HUES64 (cell line): ENCODE measurements at regions not wholly inside any gene's neighbourhood (a gene's known extent, or its start where the extent isn't known, plus 50 kb on each side); places are given as distances from the start of the nearest gene placed in this dataset.

ENCODE experiments used
- H3K27ac ChIP-seq: 2 replicates; pipeline ENCODE4 v1.7.0; 2013; ENCODE audit warnings: low read depth, low read length, inconsistent platforms
- H3K27me3 ChIP-seq: 2 replicates; pipeline ENCODE4 v1.6.1; 2013; ENCODE audit warnings: mild to moderate bottlenecking, low read length; ENCODE audit not compliant: insufficient read depth
- H3K36me3 ChIP-seq: 2 replicates; pipeline ENCODE4 v1.6.1; 2013; ENCODE audit warnings: mild to moderate bottlenecking, low read length; ENCODE audit not compliant: insufficient read depth
- H3K4me1 ChIP-seq: 2 replicates; pipeline ENCODE4 v1.6.1; 2013; ENCODE audit warnings: mild to moderate bottlenecking, low read length, moderate library complexity; ENCODE audit not compliant: insufficient read depth
- H3K4me3 ChIP-seq: 2 replicates; pipeline ENCODE4 v1.5.1; 2013; ENCODE audit warnings: mild to moderate bottlenecking, low read length, moderate library complexity
- H3K9ac ChIP-seq: 2 replicates; pipeline ENCODE4 v1.6.1; 2013; ENCODE audit warnings: mild to moderate bottlenecking, low read depth, low read length
- H3K9me3 ChIP-seq: 2 replicates; pipeline ENCODE4 v1.6.1; 2013; ENCODE audit warnings: low read depth, low read length; ENCODE audit not compliant: insufficient read depth
- WGBS: fragments of 150-250, 120-280 bp; methylation state at CpG from one replicate; pipeline ENCODE4 v1.1.7; 2013; ENCODE audit warnings: missing lambda C conversion rate; 5-methylcytosine and 5-hydroxymethylcytosine counted together

GRCh38 chr12:125889742-125890141 is 824.5 kb downstream of the AACS start:
- no peak overlapping the region for H3K9ac ChIP-seq
- H3K27ac ChIP-seq = no peak overlapping the region
- 0 out of 2 replicates have a peak, but pooled peaks cover 6% of the 10 kb centered on the region for H3K9me3 ChIP-seq
- peaks cover 9% of the 10 kb centered on the region; the same call in 1 of the 2 replicates for H3K4me1 ChIP-seq
- H3K4me3 ChIP-seq = no peak overlapping the region
- 66% methylated on average over 6 of the region's 6 CpGs for WGBS
- no peaks in the 10 kb centered on the region for H3K36me3 ChIP-seq
- no peaks in the 10 kb centered on the region for H3K27me3 ChIP-seq

- Histone ChIP-seq H3K9ac (no peak overlapping the region), H3K9me3 (0 out of 2 replicates have a peak, but pooled peaks cover 6% of the 10 kb centered on the region), H3K27me3 (no peaks in the 10 kb centered on the region), H3K27ac (no peak overlapping the region), H3K4me3 (no peak overlapping the region), H3K4me1 (peaks cover 9% of the 10 kb centered on the region; the same call in 1 of the 2 replicates), H3K36me3 (no peaks in the 10 kb centered on the region)
- WGBS = 68% methylated on average over 7 of the region's 7 CpGs
Observed at GRCh38 chr12:125890366-125890905, 825.2 kb downstream of the AACS start.

GRCh38 chr12:125890971-125891370 is 825.7 kb downstream of the AACS start:
- Histone ChIP-seq H3K4me1 (peaks cover 9% of the 10 kb centered on the region; the same call in 1 of the 2 replicates), H3K36me3 (no peaks in the 10 kb centered on the region), H3K4me3 (no peak overlapping the region), H3K27me3 (no peaks in the 10 kb centered on the region), H3K27ac (no peak overlapping the region), H3K9me3 (peaks cover 7% of the 10 kb centered on the region; the same call in 1 of the 2 replicates), H3K9ac (no peak overlapping the region)
- WGBS = 72% methylated on average over 5 of the region's 5 CpGs

- Histone ChIP-seq H3K9ac (no peak overlapping the region), H3K27ac (no peak overlapping the region), H3K9me3 (peaks cover 7% of the 10 kb centered on the region; the same call in 1 of the 2 replicates), H3K36me3 (no peaks in the 10 kb centered on the region), H3K4me3 (no peak overlapping the region), H3K27me3 (no peaks in the 10 kb centered on the region), H3K4me1 (peaks cover 9% of the 10 kb centered on the region; the same call in 1 of the 2 replicates)
- WGBS = 96% methylated on average over 1 of the region's 1 CpG
Observed at GRCh38 chr12:125892276-125892675, 827.0 kb downstream of the AACS start.

- WGBS = 60% methylated on average over 1 of the region's 2 CpGs
- H3K36me3 ChIP-seq = no peaks in the 10 kb centered on the region
Observed at GRCh38 chr12:125902991-125903390, 837.8 kb downstream of the AACS start.

GRCh38 chr12:125907351-125907750 is 842.1 kb downstream of the AACS start:
- H3K4me3 ChIP-seq = no peak overlapping the region
- no peaks in the 10 kb centered on the region for H3K4me1 ChIP-seq
- 93% methylated on average over 3 of the region's 3 CpGs for WGBS
- H3K9me3 ChIP-seq = peaks cover 42% of the 10 kb centered on the region
- H3K27ac ChIP-seq = no peak overlapping the region
- H3K27me3 ChIP-seq = no peaks in the 10 kb centered on the region
- H3K9ac ChIP-seq = no peak overlapping the region
- H3K36me3 ChIP-seq = no peaks in the 10 kb centered on the region

More at GRCh38 chr12:125902991-125903390, 837.8 kb downstream of the AACS start:
- Histone ChIP-seq H3K27ac (no peak overlapping the region), H3K4me3 (no peak overlapping the region), H3K9ac (no peak overlapping the region), H3K27me3 (no peaks in the 10 kb centered on the region), H3K9me3 (peaks cover 39% of the 10 kb centered on the region), H3K4me1 (no peaks in the 10 kb centered on the region)

- 85% methylated on average over 12 of the region's 12 CpGs for WGBS
- H3K27me3 ChIP-seq = no peaks in the 10 kb centered on the region
- no peak overlapping the region for H3K9ac ChIP-seq
- peaks cover 6% of the 10 kb centered on the region; the same call in 1 of the 2 replicates for H3K9me3 ChIP-seq
- no peak overlapping the region for H3K27ac ChIP-seq
- H3K36me3 ChIP-seq = no peaks in the 10 kb centered on the region
- H3K4me1 ChIP-seq = no peaks in the 10 kb centered on the region
- no peak overlapping the region for H3K4me3 ChIP-seq
Observed at GRCh38 chr12:125919856-125920470, 854.7 kb downstream of the AACS start.

- Histone ChIP-seq H3K9ac (no peak overlapping the region), H3K27ac (no peak overlapping the region), H3K4me3 (no peak overlapping the region), H3K4me1 (no peaks in the 10 kb centered on the region; the same call in 1 of the 2 replicates), H3K9me3 (peaks cover 12% of the 10 kb centered on the region), H3K36me3 (no peaks in the 10 kb centered on the region), H3K27me3 (no peaks in the 10 kb centered on the region)
- WGBS = 89% methylated on average over 4 of the region's 5 CpGs
Observed at GRCh38 chr12:125922330-125922729, 857.1 kb downstream of the AACS start.

- H3K9me3 ChIP-seq = peaks cover 27% of the 10 kb centered on the region
- no peaks in the 10 kb centered on the region for H3K4me1 ChIP-seq
- H3K27ac ChIP-seq = no peak overlapping the region
- no peaks in the 10 kb centered on the region for H3K36me3 ChIP-seq
- H3K4me3 ChIP-seq = no peak overlapping the region
- WGBS = 81% methylated on average over 1 of the region's 1 CpG
- H3K27me3 ChIP-seq = no peaks in the 10 kb centered on the region
- no peak overlapping the region for H3K9ac ChIP-seq
Observed at GRCh38 chr12:125936502-125936901, 871.3 kb downstream of the AACS start.

- 86% methylated on average over 2 of the region's 2 CpGs for WGBS
- Histone ChIP-seq H3K4me3 (no peak overlapping the region), H3K27ac (no peak overlapping the region), H3K36me3 (no peaks in the 10 kb centered on the region), H3K27me3 (no peaks in the 10 kb centered on the region), H3K9me3 (peaks cover 13% of the 10 kb centered on the region; the same call in 1 of the 2 replicates), H3K9ac (no peak overlapping the region), H3K4me1 (peaks cover 4% of the 10 kb centered on the region)
Observed at GRCh38 chr12:125944446-125944845, 879.2 kb downstream of the AACS start.

- no peak overlapping the region for H3K4me3 ChIP-seq
- H3K27ac ChIP-seq = no peak overlapping the region
- no peaks in the 10 kb centered on the region for H3K27me3 ChIP-seq
- H3K9ac ChIP-seq = no peak overlapping the region
- no peaks in the 10 kb centered on the region; the same call in 1 of the 2 replicates for H3K4me1 ChIP-seq
- peaks cover 19% of the 10 kb centered on the region for H3K9me3 ChIP-seq
- H3K36me3 ChIP-seq = no peaks in the 10 kb centered on the region
- WGBS = 73% methylated on average over 5 of the region's 7 CpGs
Observed at GRCh38 chr12:125949471-125949870, 884.2 kb downstream of the AACS start.
